A549 (cell line): ENCODE measurements at regions not wholly inside any gene's neighbourhood (a gene's known extent, or its start where the extent isn't known, plus 50 kb on each side); places are given as distances from the start of the nearest gene placed in this dataset.

ENCODE experiments used
- ATAC-seq, 2 experiments: fragments of 200-7000 bp in 1 of 2; fragments of >200 bp in 1 of 2; cut with Nextera tagmentation in 1 of 2; cut with Tn5 transposase in 1 of 2; 3 replicates each; pipeline versions ENCODE4 v1.8.0 to v1.9.1; 2018 to 2020; ENCODE audit warnings: mild to moderate bottlenecking in 1 of 2, moderate library complexity in 1 of 2
- CTCF ChIA-PET: fragments of 300-600 bp; sonication (Branson Sonifier 250); formaldehyde crosslinking; extraction: SDS; loops from one replicate; lab custom pipeline; 2021; ENCODE audit warnings: antibody characterized with exemption, inconsistent platforms; lab: Yijun Ruan, JAX
- POLR2A ChIA-PET: fragments of 350-600 bp; formaldehyde crosslinking; extraction: SDS; loops from one replicate; lab custom pipeline; 2021; ENCODE audit warnings: antibody characterized with exemption, inconsistent platforms; lab: Yijun Ruan, JAX
- DNase-seq, 2 experiments: peaks; one replicate each; pipeline versions ENCODE4 v3.0.0 to v3.0.0-alpha.2; 2011 to 2016; ENCODE audit warnings: low read depth in 1 of 2, low spot score in 1 of 2
- FAIRE-seq: peaks from 2 replicates; lab custom pipeline; 2011; peaks lifted over from hg19 to GRCh38; lab: Jason Lieb, UNC
- H3K27ac ChIP-seq, 2 experiments: fragments of >200 bp; sonication (Bioruptor Twin); formaldehyde crosslinking; 3 replicates each; pipeline ENCODE4 v1.5.1; 2016 to 2017
- H3K4me1 ChIP-seq: fragments of >200 bp; sonication (Bioruptor Twin); formaldehyde crosslinking; 3 replicates; pipeline ENCODE4 v1.6.1; 2016
- H3K4me2 ChIP-seq: fragments of >200 bp; sonication (Bioruptor Twin); formaldehyde crosslinking; 3 replicates; pipeline ENCODE4 v1.6.1; 2016
- H3K4me3 ChIP-seq: fragments of >200 bp; sonication (Bioruptor Twin); formaldehyde crosslinking; 3 replicates; pipeline ENCODE4 v1.5.1; 2016
- H3K9me3 ChIP-seq: fragments of >200 bp; sonication (Bioruptor Twin); formaldehyde crosslinking; 3 replicates; pipeline ENCODE4 v1.6.1; 2016
- CHD2 ChIP-seq: fragments of 150-350 bp; IDR thresholded peaks from 2 replicates; pipeline ENCODE4 v1.6.1; 2014; ENCODE audit warnings: low read length; ENCODE audit not compliant: partially characterized antibody
- EHMT2 ChIP-seq: fragments of 200-600 bp; sonication (generic); IDR thresholded peaks from 2 replicates; pipeline ENCODE4 v1.6.1; 2016; ENCODE audit warnings: antibody characterized with exemption, low read depth, mild to moderate bottlenecking, moderate library complexity
- FOXS1 ChIP-seq: fragments of 250-450 bp; sonication (Bioruptor Pico); IDR thresholded peaks from 2 replicates; pipeline ENCODE4 v1.5.0; 2020; ENCODE audit warnings: mild to moderate bottlenecking, moderate library complexity
- GATA3 ChIP-seq: IDR thresholded peaks from 2 replicates; pipeline ENCODE4 v1.6.1; 2012; ENCODE audit warnings: borderline replicate concordance
- HOXA7 ChIP-seq: fragments of 250-450 bp; sonication (Bioruptor Pico); IDR thresholded peaks from 2 replicates; pipeline ENCODE4 v1.5.0; 2020; ENCODE audit warnings: mild to moderate bottlenecking, moderate library complexity
- HOXB13 ChIP-seq: fragments of 250-450 bp; sonication (Bioruptor Pico); IDR thresholded peaks from 2 replicates; pipeline ENCODE4 v1.5.0; 2020; ENCODE audit warnings: low read depth, mild to moderate bottlenecking, moderate library complexity
- PHF8 ChIP-seq: fragments of 200-600 bp; sonication (generic); IDR thresholded peaks from 2 replicates; pipeline ENCODE4 v1.6.1; 2016; ENCODE audit warnings: low read depth, mild to moderate bottlenecking, antibody characterized with exemption, moderate library complexity, borderline replicate concordance
- RARB ChIP-seq: fragments of 250-450 bp; sonication (Bioruptor Pico); IDR thresholded peaks from 2 replicates; pipeline ENCODE4 v1.8.0; 2021; ENCODE audit warnings: mild to moderate bottlenecking, moderate library complexity
- SREBF2 ChIP-seq: fragments of 450-650 bp; IDR thresholded peaks from 2 replicates; pipeline ENCODE4 v1.6.1; 2014; ENCODE audit warnings: mild to moderate bottlenecking, moderate library complexity
- TFCP2L1 ChIP-seq: fragments of 250-450 bp; sonication (Bioruptor Pico); IDR thresholded peaks from 2 replicates; pipeline ENCODE4 v1.5.0; 2021; ENCODE audit warnings: mild to moderate bottlenecking
- ZC3H11A ChIP-seq: fragments of 450-650 bp; IDR thresholded peaks from 2 replicates; pipeline ENCODE4 v1.6.1; 2014; ENCODE audit warnings: antibody characterized with exemption, mild to moderate bottlenecking
- ZNF302 ChIP-seq: fragments of 250-450 bp; sonication (Bioruptor Pico); IDR thresholded peaks from 2 replicates; pipeline ENCODE4 v1.9.0; 2021; ENCODE audit warnings: inconsistent platforms, mild to moderate bottlenecking, moderate library complexity
- WGBS: methylation state at CpG from one replicate; pipeline ENCODE4 v1.1.6; 2017; ENCODE audit errors: missing lambda C conversion rate; 5-methylcytosine and 5-hydroxymethylcytosine counted together
- TF ChIP-seq, protein P1 (sequence below): IDR thresholded peaks from 2 replicates; pipeline ENCODE4 v1.6.1; 2012
- TF ChIP-seq, protein P2 (sequence below): fragments of 200-600 bp; sonication (generic); IDR thresholded peaks from 2 replicates; pipeline ENCODE4 v1.6.1; 2016; ENCODE audit warnings: antibody characterized with exemption, mild to moderate bottlenecking, moderate library complexity
- TF ChIP-seq, protein P3 (sequence below): fragments of >200 bp; sonication (Bioruptor Twin); formaldehyde crosslinking; IDR thresholded peaks from 3 replicates; pipeline ENCODE4 v1.6.1; 2016
- TF ChIP-seq, protein P4 (sequence below): fragments of 450-650 bp; IDR thresholded peaks from 2 replicates; pipeline ENCODE4 v1.6.1; 2014; ENCODE audit warnings: antibody characterized with exemption
- TF ChIP-seq, protein P5 (sequence below): fragments of 150-350 bp; IDR thresholded peaks from 2 replicates; pipeline ENCODE4 v1.6.1; 2014; ENCODE audit warnings: low read depth, mild to moderate bottlenecking, low read length

DNA sequence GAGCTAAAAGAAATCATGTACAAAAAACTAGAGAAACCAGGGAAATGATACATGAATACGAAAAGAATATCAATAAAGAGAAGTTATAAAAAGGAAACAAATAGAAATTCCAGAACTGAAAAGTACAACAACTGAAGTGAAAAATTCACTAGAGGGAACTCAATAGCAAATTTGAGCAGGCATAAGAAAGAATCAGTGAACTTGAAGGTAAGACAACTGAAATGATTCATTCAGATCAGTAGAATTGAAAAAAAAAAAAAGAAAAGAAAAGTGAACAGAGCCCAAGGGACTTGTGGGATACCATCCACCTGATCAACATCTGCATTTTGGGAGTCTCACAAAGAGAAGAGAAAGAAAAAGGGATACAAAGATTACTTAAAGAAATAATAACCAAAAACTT lies 78.3 kb downstream of the HHEX start:
- DNase-seq = no peak
- Histone ChIP-seq H3K9me3 (peaks cover 4% of the 10 kb centered on the region; the same call in 1 of the 3 replicates), H3K27ac (no peak overlapping the region), H3K4me2 (no peak overlapping the region), H3K4me1 (no peaks in the 10 kb centered on the region), H3K4me3 (no peak overlapping the region)
- POLR2A ChIA-PET = no interaction called here
- 83% methylated on average over 1 of the region's 1 CpG for WGBS
- no peak for TF ChIP-seq TFCP2L1 (CRISPR knock-in tag)
- TF ChIP-seq HOXA7 (CRISPR knock-in tag) = no peak
- no peak for TF ChIP-seq PHF8
- TF ChIP-seq, protein P1, sequence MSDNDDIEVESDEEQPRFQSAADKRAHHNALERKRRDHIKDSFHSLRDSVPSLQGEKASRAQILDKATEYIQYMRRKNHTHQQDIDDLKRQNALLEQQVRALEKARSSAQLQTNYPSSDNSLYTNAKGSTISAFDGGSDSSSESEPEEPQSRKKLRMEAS = no peak
- no peak for TF ChIP-seq GATA3
- TF ChIP-seq ZC3H11A = no peak
- TF ChIP-seq, protein P2, sequence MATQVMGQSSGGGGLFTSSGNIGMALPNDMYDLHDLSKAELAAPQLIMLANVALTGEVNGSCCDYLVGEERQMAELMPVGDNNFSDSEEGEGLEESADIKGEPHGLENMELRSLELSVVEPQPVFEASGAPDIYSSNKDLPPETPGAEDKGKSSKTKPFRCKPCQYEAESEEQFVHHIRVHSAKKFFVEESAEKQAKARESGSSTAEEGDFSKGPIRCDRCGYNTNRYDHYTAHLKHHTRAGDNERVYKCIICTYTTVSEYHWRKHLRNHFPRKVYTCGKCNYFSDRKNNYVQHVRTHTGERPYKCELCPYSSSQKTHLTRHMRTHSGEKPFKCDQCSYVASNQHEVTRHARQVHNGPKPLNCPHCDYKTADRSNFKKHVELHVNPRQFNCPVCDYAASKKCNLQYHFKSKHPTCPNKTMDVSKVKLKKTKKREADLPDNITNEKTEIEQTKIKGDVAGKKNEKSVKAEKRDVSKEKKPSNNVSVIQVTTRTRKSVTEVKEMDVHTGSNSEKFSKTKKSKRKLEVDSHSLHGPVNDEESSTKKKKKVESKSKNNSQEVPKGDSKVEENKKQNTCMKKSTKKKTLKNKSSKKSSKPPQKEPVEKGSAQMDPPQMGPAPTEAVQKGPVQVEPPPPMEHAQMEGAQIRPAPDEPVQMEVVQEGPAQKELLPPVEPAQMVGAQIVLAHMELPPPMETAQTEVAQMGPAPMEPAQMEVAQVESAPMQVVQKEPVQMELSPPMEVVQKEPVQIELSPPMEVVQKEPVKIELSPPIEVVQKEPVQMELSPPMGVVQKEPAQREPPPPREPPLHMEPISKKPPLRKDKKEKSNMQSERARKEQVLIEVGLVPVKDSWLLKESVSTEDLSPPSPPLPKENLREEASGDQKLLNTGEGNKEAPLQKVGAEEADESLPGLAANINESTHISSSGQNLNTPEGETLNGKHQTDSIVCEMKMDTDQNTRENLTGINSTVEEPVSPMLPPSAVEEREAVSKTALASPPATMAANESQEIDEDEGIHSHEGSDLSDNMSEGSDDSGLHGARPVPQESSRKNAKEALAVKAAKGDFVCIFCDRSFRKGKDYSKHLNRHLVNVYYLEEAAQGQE = no peak
- no peak for TF ChIP-seq SREBF2
- no peak for TF ChIP-seq RARB (CRISPR knock-in tag)
- no peak for TF ChIP-seq CHD2
- no peak for TF ChIP-seq HOXB13
- ATAC-seq = no peak
- CTCF ChIA-PET = interaction anchor here (0.7 kb wide), 1 partner anchor 70 kb away, joined by 4 read pairs; no protein-coding TSS in a partner anchor
- no peak for FAIRE-seq

DNA sequence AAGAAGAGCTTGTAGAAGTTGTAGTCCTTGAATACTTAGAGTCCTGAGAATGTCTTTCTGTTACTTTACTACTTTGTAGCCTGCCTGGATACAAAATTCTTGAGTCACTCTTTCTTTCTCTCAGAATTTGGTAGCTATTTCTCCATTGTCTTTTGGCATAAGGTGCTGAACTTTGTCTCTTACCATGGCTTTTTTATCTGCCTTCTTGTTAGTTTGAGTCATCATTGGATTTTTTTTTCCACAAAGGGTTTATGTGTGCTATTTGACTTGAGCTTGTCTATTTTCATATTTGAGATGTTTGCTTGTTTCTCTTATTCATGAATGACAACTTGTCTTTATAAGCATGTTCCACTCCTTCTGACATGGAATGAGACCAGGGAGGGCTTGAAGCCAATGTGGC lies 74.5 kb upstream of the EXOC6 start:
- Histone ChIP-seq H3K4me1 (peaks cover 8% of the 10 kb centered on the region; the same call in 1 of the 3 replicates), H3K9me3 (no peaks in the 10 kb centered on the region), H3K4me2 (no peak overlapping the region), H3K27ac (no peak overlapping the region), H3K4me3 (no peak overlapping the region)
- no peak for ATAC-seq
- DNase-seq = no peak
- FAIRE-seq = no peak
- CTCF ChIA-PET = interaction anchor here (1.0 to 1.3 kb wide), 2 partner anchors 17 to 39 kb away, joined by 3 read pairs; no protein-coding TSS in a partner anchor
- TF ChIP-seq, protein P3, sequence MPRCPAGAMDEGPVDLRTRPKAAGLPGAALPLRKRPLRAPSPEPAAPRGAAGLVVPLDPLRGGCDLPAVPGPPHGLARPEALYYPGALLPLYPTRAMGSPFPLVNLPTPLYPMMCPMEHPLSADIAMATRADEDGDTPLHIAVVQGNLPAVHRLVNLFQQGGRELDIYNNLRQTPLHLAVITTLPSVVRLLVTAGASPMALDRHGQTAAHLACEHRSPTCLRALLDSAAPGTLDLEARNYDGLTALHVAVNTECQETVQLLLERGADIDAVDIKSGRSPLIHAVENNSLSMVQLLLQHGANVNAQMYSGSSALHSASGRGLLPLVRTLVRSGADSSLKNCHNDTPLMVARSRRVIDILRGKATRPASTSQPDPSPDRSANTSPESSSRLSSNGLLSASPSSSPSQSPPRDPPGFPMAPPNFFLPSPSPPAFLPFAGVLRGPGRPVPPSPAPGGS = no peak
- TF ChIP-seq ZNF302 (CRISPR knock-in tag) (no peak), FOXS1 (CRISPR knock-in tag) (no peak), EHMT2 (no peak)
- TF ChIP-seq, protein P4, sequence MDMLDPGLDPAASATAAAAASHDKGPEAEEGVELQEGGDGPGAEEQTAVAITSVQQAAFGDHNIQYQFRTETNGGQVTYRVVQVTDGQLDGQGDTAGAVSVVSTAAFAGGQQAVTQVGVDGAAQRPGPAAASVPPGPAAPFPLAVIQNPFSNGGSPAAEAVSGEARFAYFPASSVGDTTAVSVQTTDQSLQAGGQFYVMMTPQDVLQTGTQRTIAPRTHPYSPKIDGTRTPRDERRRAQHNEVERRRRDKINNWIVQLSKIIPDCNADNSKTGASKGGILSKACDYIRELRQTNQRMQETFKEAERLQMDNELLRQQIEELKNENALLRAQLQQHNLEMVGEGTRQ = no peak
- TF ChIP-seq, protein P5, sequence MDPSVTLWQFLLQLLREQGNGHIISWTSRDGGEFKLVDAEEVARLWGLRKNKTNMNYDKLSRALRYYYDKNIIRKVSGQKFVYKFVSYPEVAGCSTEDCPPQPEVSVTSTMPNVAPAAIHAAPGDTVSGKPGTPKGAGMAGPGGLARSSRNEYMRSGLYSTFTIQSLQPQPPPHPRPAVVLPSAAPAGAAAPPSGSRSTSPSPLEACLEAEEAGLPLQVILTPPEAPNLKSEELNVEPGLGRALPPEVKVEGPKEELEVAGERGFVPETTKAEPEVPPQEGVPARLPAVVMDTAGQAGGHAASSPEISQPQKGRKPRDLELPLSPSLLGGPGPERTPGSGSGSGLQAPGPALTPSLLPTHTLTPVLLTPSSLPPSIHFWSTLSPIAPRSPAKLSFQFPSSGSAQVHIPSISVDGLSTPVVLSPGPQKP = no peak
- POLR2A ChIA-PET = no interaction called here
